Activated CD8-positive, alpha-beta T cell treated with anti-CD3 and anti-CD28 coated beads, Interleukin-2, amount 10 ng/mL, durations not matched to agents 7 days and 5 days (primary cell): ENCODE measurements at regions not wholly inside any gene's neighbourhood (a gene's known extent, or its start where the extent isn't known, plus 50 kb on each side); places are given as distances from the start of the nearest gene placed in this dataset.

Experiments used
- ATAC-seq: fragments of 150-1000 bp; cut with Tn5 transposase; one replicate; pipeline ENCODE4 v1.10.0; 2021; ENCODE audit warnings: moderate library complexity
- CTCF ChIA-PET: fragments of 350-600 bp; sonication (Branson Sonifier 250); formaldehyde crosslinking; loops from one replicate; lab custom pipeline; 2021; ENCODE audit warnings: antibody characterized with exemption; lab: Charles Lee
- POLR2A ChIA-PET: fragments of 350-600 bp; sonication (Branson Sonifier 250); formaldehyde crosslinking; loops from one replicate; lab custom pipeline; 2021; ENCODE audit warnings: antibody characterized with exemption; lab: Charles Lee
- DNase-seq: peaks from one replicate; pipeline ENCODE4 v3.0.0-alpha.2; 2020
- H3K27ac Mint-ChIP-seq: one replicate; pipeline ENCODE4 v1.8.0; 2021; ENCODE audit warnings: mild to moderate bottlenecking, mixed read lengths
- H3K27me3 Mint-ChIP-seq: one replicate; pipeline ENCODE4 v1.8.0; 2021; ENCODE audit warnings: low read depth, mixed read lengths
- H3K36me3 Mint-ChIP-seq: one replicate; pipeline ENCODE4 v1.8.0; 2021; ENCODE audit warnings: low read depth, mixed read lengths
- H3K4me1 Mint-ChIP-seq: one replicate; pipeline ENCODE4 v1.8.0; 2021; ENCODE audit warnings: low read depth, mixed read lengths
- H3K4me3 Mint-ChIP-seq: one replicate; pipeline ENCODE4 v1.8.0; 2021; ENCODE audit warnings: mild to moderate bottlenecking, mixed read lengths
- H3K9me3 Mint-ChIP-seq: one replicate; pipeline ENCODE4 v1.8.0; 2022; ENCODE audit warnings: mixed read lengths; ENCODE audit not compliant: insufficient read depth

DNA sequence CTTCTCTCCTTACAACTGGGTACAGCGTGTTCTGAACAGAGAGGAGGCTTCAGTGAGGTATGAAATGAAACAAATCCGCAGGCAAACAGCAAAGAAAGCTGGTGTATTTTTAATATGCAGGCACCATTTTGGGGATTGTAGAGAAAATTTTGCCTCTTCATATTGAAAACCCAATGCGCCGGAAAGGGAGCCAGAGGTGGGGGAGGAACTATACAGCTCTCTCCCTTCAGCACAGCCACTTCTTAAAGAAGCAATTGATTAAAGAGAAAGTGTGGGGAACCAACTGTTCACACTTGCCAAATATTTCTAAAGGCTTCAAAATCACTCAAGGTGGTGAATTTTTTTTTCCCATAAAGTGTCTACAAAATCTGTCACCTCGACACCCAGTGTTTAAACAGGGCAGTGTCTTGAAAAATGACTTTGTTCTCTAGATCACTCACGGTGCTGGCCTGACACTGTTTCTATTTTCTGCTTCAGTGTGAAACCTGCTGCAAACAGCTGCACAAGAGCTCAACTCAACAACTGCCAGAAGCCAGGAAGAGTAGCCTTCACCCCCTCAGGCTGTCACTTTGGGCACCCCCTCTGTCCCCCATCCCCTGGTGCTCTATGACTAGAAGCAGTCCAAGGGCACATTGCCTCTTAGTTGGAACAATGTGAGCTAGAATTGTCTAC, 123.8 kb upstream of the CTTNBP2NL start:
- Mint-ChIP-seq H3K36me3 (no peaks in the 10 kb centered on the region), H3K4me3 (no peak overlapping the region), H3K27ac (no peak overlapping the region), H3K9me3 (no peaks in the 10 kb centered on the region), H3K27me3 (peaks cover 9% of the 10 kb centered on the region), H3K4me1 (no peaks in the 10 kb centered on the region)
- ATAC-seq (no peak), DNase-seq (no peak)
- CTCF ChIA-PET: no interaction called here
- POLR2A ChIA-PET: no interaction called here

DNA sequence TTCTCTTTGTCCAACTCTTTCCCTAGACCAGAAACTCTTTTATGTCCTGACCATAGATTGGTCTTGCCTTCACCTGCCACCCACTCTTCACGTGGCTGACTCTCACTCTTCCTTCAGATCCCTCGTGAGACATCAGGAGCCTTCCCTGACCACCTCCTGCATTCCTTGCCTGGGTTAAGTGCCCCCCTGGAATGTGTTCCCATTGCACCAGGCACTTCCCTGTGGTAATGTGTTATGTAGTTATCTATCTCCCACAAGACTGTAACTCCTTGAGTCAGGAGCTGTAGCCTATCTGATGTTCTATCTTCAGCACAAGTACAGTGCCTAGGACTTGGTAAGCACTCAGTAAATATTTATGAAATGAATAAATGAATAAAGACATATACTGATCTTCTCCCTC, 111.2 kb upstream of the CTTNBP2NL start:
- peaks cover 13% of the 10 kb centered on the region for H3K27me3 Mint-ChIP-seq
- ChIA-PET CTCF (interaction anchor here (1.4 kb wide), 1 partner anchor 14 kb away, joined by 4 read pairs; no protein-coding TSS in a partner anchor), POLR2A (no interaction called here)
- DNase-seq: no peak
- no peaks in the 10 kb centered on the region for H3K9me3 Mint-ChIP-seq
- no peaks in the 10 kb centered on the region for H3K4me1 Mint-ChIP-seq
- no peak overlapping the region for H3K27ac Mint-ChIP-seq
- ATAC-seq: no peak
- no peak overlapping the region for H3K4me3 Mint-ChIP-seq
- no peaks in the 10 kb centered on the region for H3K36me3 Mint-ChIP-seq

DNA sequence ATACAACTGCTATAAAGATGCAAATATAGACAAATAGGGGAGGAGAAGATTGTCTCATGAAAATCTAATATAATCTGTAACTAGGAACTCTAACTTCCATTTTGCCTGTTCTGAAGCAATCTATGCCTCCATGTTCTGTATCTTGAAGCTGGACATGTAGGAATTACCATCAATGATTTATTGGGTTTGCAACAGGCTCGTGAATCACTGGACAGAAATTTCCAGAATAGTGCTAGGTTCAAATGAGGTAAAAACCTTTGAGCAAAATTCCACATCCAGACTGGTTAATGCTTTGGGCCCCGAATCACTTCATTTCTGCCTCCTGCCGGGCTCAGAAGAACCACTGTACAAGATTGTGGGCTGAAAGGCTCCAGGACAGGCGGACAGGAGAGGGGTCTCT, 110.7 kb upstream of the CTTNBP2NL start:
- DNase-seq (no peak), ATAC-seq (no peak)
- H3K27ac Mint-ChIP-seq: no peak overlapping the region
- no peaks in the 10 kb centered on the region for H3K4me1 Mint-ChIP-seq
- ChIA-PET POLR2A (no interaction called here), CTCF (interaction anchor here (1.4 kb wide), 1 partner anchor 13 kb away, joined by 4 read pairs; no protein-coding TSS in a partner anchor)
- H3K9me3 Mint-ChIP-seq: no peaks in the 10 kb centered on the region
- H3K4me3 Mint-ChIP-seq: no peak overlapping the region
- H3K27me3 Mint-ChIP-seq: peaks cover 17% of the 10 kb centered on the region
- no peaks in the 10 kb centered on the region for H3K36me3 Mint-ChIP-seq

DNA sequence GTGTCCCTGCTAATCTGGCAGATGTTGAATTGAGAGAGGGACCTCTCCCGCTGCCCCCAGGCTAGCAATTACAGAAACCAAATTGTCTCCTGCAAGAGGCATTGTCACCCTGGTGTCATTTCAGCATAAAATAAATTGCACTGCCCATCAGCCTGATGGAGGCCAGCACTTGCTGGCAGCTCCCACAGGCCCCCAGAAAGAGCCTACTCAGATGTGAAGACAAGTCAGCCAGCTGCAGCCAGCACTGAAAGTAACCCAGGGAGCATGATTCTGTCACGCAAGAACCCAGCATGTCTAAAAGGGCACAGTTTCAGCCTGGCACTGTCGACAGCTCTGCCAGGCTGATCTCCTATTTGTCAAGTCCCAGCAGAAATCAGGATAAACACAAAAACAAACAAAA, 110.3 kb upstream of the CTTNBP2NL start:
- DNase-seq (no peak), ATAC-seq (no peak)
- Mint-ChIP-seq H3K27ac (no peak overlapping the region), H3K9me3 (no peaks in the 10 kb centered on the region), H3K36me3 (no peaks in the 10 kb centered on the region), H3K4me1 (no peaks in the 10 kb centered on the region), H3K27me3 (peaks cover 19% of the 10 kb centered on the region), H3K4me3 (no peak overlapping the region)
- ChIA-PET CTCF (interaction anchor here (1.4 kb wide), 1 partner anchor 13 kb away, joined by 4 read pairs; no protein-coding TSS in a partner anchor), POLR2A (no interaction called here)

DNA sequence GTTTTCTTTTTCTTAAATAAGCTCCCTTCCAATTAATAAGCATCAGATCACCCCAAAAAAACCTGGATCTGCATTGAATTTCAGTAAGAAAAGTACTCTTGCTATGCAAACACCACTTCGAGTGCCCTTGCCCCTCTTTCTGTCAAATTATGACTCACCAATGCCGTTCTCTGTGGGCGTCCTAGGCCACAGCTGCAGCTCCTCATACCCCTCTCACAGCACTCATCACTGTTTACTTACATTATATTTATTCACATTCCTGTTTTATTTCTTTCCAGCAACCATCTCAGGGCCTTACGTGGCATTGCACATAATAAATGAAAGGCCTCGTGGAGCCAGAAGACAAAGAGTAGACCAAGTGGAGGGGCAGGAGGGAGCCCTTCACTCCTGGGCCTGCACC, 99.1 kb upstream of the CTTNBP2NL start:
- no peak overlapping the region for H3K27ac Mint-ChIP-seq
- CTCF ChIA-PET: interaction anchor here (0.9 kb wide), 1 partner anchor 71 kb away, joined by 3 read pairs; no protein-coding TSS in a partner anchor
- H3K9me3 Mint-ChIP-seq: no peaks in the 10 kb centered on the region
- no peak for DNase-seq
- no peaks in the 10 kb centered on the region for H3K4me1 Mint-ChIP-seq
- no peaks in the 10 kb centered on the region for H3K36me3 Mint-ChIP-seq
- POLR2A ChIA-PET: no interaction called here
- peaks cover 5% of the 10 kb centered on the region for H3K27me3 Mint-ChIP-seq
- no peak overlapping the region for H3K4me3 Mint-ChIP-seq
- ATAC-seq: no peak

DNA sequence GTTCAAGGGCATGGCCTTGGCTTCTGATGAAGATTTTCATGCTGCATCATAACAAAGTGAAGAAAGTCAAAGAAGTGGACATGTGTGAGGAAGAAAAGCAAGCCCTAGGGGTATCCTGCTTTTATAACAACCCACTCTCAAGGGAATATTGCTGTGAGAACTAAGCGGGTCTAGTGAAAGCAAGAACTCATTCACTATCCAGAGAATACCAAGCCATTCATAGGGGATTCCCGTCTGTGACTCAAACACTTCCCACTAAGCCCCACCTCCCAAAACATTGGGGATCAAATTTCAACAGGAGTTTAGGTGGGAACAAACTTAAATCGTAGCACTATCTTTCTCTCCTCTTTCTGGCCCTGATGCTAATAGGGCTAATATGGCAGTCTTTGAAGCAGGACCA, 98.5 kb upstream of the CTTNBP2NL start:
- ATAC-seq: no peak

DNA sequence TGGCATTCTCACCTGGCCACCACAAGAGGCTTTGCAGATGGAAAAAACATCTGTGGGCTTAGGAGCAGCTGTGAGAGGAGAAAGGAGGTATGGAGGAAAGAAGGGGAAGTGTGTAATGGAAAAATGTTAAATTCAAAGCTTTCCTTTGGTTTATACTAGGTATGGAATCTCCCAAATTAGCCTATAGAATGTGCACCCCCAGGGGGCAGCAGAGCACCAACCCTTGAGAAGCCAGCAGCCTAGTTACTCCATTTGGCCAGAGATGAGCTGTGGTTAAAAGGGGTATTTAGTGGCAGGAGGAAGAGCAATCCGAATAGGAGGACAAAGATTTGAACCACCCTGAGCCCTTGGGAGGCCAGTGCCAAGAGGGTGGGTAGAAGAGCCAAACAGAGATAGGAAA, 97.5 kb upstream of the CTTNBP2NL start:
- no peak overlapping the region for H3K4me3 Mint-ChIP-seq
- peaks cover 5% of the 10 kb centered on the region for H3K27me3 Mint-ChIP-seq
- no peak overlapping the region for H3K27ac Mint-ChIP-seq
- H3K4me1 Mint-ChIP-seq: no peaks in the 10 kb centered on the region
- ChIA-PET POLR2A (no interaction called here), CTCF (interaction anchor here (0.9 to 4.8 kb wide), 15 partner anchors 9 to 95 kb away, joined by 3 to 27 read pairs (median 4); no protein-coding TSS in a partner anchor)
- H3K9me3 Mint-ChIP-seq: no peaks in the 10 kb centered on the region
- DNase-seq: peak; percentile 37
- no peaks in the 10 kb centered on the region for H3K36me3 Mint-ChIP-seq
- no peak for ATAC-seq

More for the DNA sequence above, 98.5 kb upstream of the CTTNBP2NL start:
- peaks cover 5% of the 10 kb centered on the region for H3K27me3 Mint-ChIP-seq
- H3K4me1 Mint-ChIP-seq: no peaks in the 10 kb centered on the region
- ChIA-PET POLR2A (no interaction called here), CTCF (interaction anchor here (0.9 kb wide), 1 partner anchor 71 kb away, joined by 3 read pairs; no protein-coding TSS in a partner anchor)
- H3K4me3 Mint-ChIP-seq: no peak overlapping the region
- no peak overlapping the region for H3K27ac Mint-ChIP-seq
- DNase-seq: no peak
- H3K9me3 Mint-ChIP-seq: no peaks in the 10 kb centered on the region
- H3K36me3 Mint-ChIP-seq: no peaks in the 10 kb centered on the region

DNA sequence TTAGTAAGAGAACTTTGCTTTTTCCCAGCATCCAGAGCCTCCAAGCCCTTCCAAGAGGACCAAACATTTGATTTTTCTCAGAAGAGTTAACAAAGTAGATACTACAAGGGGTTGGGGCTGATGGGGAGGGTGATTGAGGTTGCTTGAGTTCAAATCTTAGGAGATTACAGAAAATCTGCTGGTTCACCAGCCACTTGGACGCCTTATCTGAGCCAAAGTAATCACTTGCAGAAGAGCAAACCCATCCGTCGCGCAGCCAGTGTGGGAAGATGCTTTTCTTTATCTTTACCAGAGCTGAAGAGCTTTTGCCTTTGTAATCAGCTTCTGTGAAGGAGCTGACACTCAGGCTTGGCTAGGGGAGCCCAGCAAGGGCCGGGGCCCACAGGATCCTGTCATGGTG, 91.9 kb upstream of the CTTNBP2NL start:
- H3K4me3 Mint-ChIP-seq: no peak overlapping the region
- H3K27ac Mint-ChIP-seq: no peak overlapping the region
- ATAC-seq: no peak
- no peaks in the 10 kb centered on the region for H3K36me3 Mint-ChIP-seq
- CTCF ChIA-PET: interaction anchor here (0.7 kb wide), 1 partner anchor 33 kb away, joined by 3 read pairs; no protein-coding TSS in a partner anchor
- no peak for DNase-seq
- H3K27me3 Mint-ChIP-seq: peaks cover 27% of the 10 kb centered on the region
- H3K4me1 Mint-ChIP-seq: no peaks in the 10 kb centered on the region
- POLR2A ChIA-PET: no interaction called here
- no peaks in the 10 kb centered on the region for H3K9me3 Mint-ChIP-seq

DNA sequence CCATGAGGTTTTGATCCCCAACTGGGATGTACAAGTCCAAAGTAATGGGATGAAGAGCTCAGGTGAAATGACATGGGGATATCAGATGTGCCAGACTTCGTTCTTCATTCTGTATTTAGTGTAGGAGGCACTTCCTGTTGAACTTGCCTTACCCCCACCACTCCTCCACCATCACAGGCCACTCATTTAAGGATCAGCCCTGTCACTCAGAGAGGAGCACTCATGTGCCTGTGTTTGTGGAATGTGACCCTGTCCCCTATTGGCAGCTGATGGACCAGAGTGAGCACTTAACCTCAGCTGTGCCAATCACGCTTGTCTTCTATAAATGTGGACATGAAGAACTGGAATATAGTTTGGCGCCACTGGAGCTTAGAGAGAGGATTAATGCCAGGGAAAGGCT, 91.4 kb upstream of the CTTNBP2NL start:
- H3K9me3 Mint-ChIP-seq: no peaks in the 10 kb centered on the region
- ChIA-PET CTCF (interaction anchor here (0.7 kb wide), 1 partner anchor 32 kb away, joined by 3 read pairs; no protein-coding TSS in a partner anchor), POLR2A (no interaction called here)
- H3K4me1 Mint-ChIP-seq: no peaks in the 10 kb centered on the region
- no peak overlapping the region for H3K27ac Mint-ChIP-seq
- DNase-seq (no peak), ATAC-seq (no peak)
- H3K27me3 Mint-ChIP-seq: peaks cover 29% of the 10 kb centered on the region
- no peaks in the 10 kb centered on the region for H3K36me3 Mint-ChIP-seq
- no peak overlapping the region for H3K4me3 Mint-ChIP-seq

DNA sequence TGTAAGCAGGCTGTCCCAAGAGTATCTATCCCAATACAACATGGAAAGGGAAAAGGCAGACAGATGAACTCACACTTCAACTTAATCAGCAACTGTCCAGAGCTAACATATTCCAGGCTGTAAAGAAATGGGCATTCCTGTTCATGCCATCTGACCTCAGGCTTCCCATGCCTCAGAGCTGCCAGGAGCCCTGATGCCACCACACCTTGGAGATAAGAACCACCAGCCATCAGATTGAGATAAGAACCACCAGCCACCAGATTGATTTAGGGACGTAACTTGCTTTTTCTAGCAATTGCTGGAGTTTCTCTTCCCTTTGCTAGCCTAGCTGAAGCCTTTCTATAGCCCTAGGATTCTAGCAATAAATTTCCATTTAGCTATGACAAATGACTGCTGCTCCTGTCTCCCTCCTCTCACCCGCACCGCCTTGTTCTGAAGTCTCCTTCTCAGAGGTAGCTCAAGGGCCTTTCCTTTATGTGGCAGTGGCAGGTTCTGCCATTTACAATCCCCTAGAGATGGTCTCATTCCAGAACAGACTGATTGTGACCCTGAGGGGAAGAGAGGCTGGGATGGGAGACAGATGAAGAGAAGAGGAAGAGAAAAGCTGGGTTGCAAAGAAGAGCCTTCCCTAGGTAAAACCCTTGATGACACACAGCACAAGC, 88.0 kb upstream of the CTTNBP2NL start:
- DNase-seq (no peak), ATAC-seq (no peak)
- H3K27ac Mint-ChIP-seq: no peak overlapping the region
- H3K4me3 Mint-ChIP-seq: no peak overlapping the region
- no peaks in the 10 kb centered on the region for H3K36me3 Mint-ChIP-seq
- peaks cover 29% of the 10 kb centered on the region for H3K27me3 Mint-ChIP-seq
- POLR2A ChIA-PET: no interaction called here
- CTCF ChIA-PET: interaction anchor here (0.9 to 1.8 kb wide), 3 partner anchors 9 to 62 kb away, joined by 3 to 4 read pairs (median 3); no protein-coding TSS in a partner anchor
- H3K4me1 Mint-ChIP-seq: no peaks in the 10 kb centered on the region
- H3K9me3 Mint-ChIP-seq: no peaks in the 10 kb centered on the region

DNA sequence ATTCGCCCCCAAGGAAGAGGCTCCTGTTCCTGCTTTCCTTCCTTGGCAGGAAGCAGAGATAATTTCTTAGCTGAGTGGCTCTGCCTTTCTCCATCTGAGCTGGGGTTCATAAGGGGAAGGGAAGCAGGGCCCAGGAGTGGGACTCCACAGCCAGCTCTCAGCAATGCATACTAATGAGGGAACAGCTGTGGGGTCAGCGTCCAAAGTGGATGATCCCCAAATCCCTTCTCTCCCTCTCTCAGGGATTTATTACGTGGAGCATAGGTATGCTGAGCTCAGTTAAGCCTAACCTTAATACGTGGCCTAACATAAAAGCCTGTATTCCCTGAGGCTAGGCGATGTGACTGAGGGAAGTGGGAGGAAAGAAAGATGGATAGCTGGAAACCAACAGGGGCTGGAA, 87.3 kb upstream of the CTTNBP2NL start:
- DNase-seq (no peak), ATAC-seq (no peak)
- Mint-ChIP-seq H3K4me3 (no peak overlapping the region), H3K27me3 (peaks cover 29% of the 10 kb centered on the region), H3K36me3 (no peaks in the 10 kb centered on the region), H3K4me1 (no peaks in the 10 kb centered on the region), H3K9me3 (no peaks in the 10 kb centered on the region), H3K27ac (no peak overlapping the region)
- CTCF ChIA-PET: interaction anchor here (0.9 to 1.8 kb wide), 3 partner anchors 10 to 61 kb away, joined by 3 to 4 read pairs (median 3); no protein-coding TSS in a partner anchor
- POLR2A ChIA-PET: no interaction called here

DNA sequence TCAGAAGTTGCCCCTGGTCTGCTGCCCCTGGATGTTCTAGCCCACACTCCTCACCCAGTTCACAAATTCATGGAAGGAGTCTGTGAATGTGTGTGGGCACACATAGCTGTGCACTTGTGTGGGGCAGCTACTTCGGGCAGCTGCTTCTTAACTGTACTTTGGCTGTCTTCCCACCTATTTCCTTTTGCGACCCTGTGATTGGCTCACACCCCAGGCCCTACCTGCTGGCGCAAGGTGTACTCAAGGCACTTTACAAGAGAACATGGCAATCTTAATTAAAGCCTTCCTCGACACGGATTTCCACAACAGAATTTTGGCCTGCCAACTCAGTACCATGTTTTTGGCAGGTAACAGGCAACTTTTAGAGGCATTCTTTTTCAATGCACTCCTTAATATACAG, 86.5 kb upstream of the CTTNBP2NL start:
- Mint-ChIP-seq H3K27ac (no peak overlapping the region), H3K27me3 (peaks cover 29% of the 10 kb centered on the region), H3K9me3 (no peaks in the 10 kb centered on the region), H3K36me3 (no peaks in the 10 kb centered on the region), H3K4me1 (no peaks in the 10 kb centered on the region), H3K4me3 (no peak overlapping the region)
- ChIA-PET CTCF (no interaction called here), POLR2A (no interaction called here)
- ATAC-seq: no peak
- DNase-seq: no peak
